HEK293 (cell line): ENCODE measurements at regions not wholly inside any gene's neighbourhood (a gene's known extent, or its start where the extent isn't known, plus 50 kb on each side); places are given as distances from the start of the nearest gene placed in this dataset.

Source experiments
- CTCF ChIA-PET: fragments of 350-600 bp; formaldehyde crosslinking; extraction: SDS; loops from one replicate; lab custom pipeline; 2021; ENCODE audit warnings: antibody characterized with exemption; lab: Yijun Ruan, JAX
- POLR2A ChIA-PET: fragments of 300-600 bp; formaldehyde crosslinking; extraction: SDS; loops from one replicate; lab custom pipeline; 2020; ENCODE audit warnings: antibody characterized with exemption, inconsistent platforms; lab: Yijun Ruan, JAX
- H3K27ac ChIP-seq: fragments of 200-500 bp; sonication (Bioruptor generic); 2 replicates; pipeline ENCODE4 v1.5.1; 2014; ENCODE audit warnings: low read depth, low read length, control low read depth, inconsistent platforms; ENCODE audit errors: extremely low read depth
- H3K36me3 ChIP-seq, 2 experiments: fragments of 200-500 bp in 1 of 2; sonication (Bioruptor generic) in 1 of 2; 1 replicate in 1 of 2; 2 replicates in 1 of 2; pipeline ENCODE4 v1.5.1; 2014 to 2017; ENCODE audit warnings: inconsistent platforms in 2 of 2, low read length in 2 of 2; ENCODE audit not compliant: control insufficient read depth in 2 of 2, insufficient read depth in 1 of 2
- H3K4me1 ChIP-seq: fragments of 200-500 bp; sonication (Bioruptor generic); 2 replicates; pipeline ENCODE4 v1.5.1; 2014; ENCODE audit warnings: mild to moderate bottlenecking, low read length, inconsistent platforms; ENCODE audit not compliant: control insufficient read depth, insufficient read depth
- H3K4me3 ChIP-seq: 2 replicates; pipeline ENCODE4 v1.5.1; 2011; ENCODE audit warnings: low read depth, mild to moderate bottlenecking, control low read depth, low read length, moderate library complexity
- H3K9me3 ChIP-seq: fragments of 200-500 bp; sonication (Bioruptor generic); 2 replicates; pipeline ENCODE4 v1.5.1; 2014; ENCODE audit warnings: low read depth, low read length, inconsistent platforms; ENCODE audit not compliant: control insufficient read depth, insufficient read depth
- KLF10 ChIP-seq: fragments of 450-650 bp; IDR thresholded peaks from 2 replicates; pipeline ENCODE4 v1.5.1; 2018; ENCODE audit warnings: missing biosample characterization, mild to moderate bottlenecking, missing genetic modification characterization
- REPIN1 ChIP-seq: fragments of 450-650 bp; formaldehyde crosslinking; IDR thresholded peaks from 2 replicates; pipeline ENCODE4 v1.5.1; 2017; ENCODE audit warnings: missing biosample characterization, missing genetic modification characterization, low read depth
- SP2 ChIP-seq: fragments of 450-650 bp; formaldehyde crosslinking; IDR thresholded peaks from 2 replicates; pipeline ENCODE4 v1.5.1; 2016; ENCODE audit warnings: missing biosample characterization, missing genetic modification characterization
- ZFHX2 ChIP-seq: fragments of 450-650 bp; formaldehyde crosslinking; conservative IDR thresholded peaks from 2 replicates; pipeline ENCODE4 v1.5.1; 2016; ENCODE audit warnings: missing biosample characterization, missing genetic modification characterization
- ZNF146 ChIP-seq: fragments of 450-650 bp; formaldehyde crosslinking; IDR thresholded peaks from 2 replicates; pipeline ENCODE4 v1.5.1; 2016; ENCODE audit warnings: missing biosample characterization, missing genetic modification characterization
- ZNF202 ChIP-seq: fragments of 450-650 bp; formaldehyde crosslinking; IDR thresholded peaks from 2 replicates; pipeline ENCODE4 v1.5.1; 2016; ENCODE audit warnings: missing biosample characterization, missing genetic modification characterization, borderline replicate concordance
- ZNF354C ChIP-seq: fragments of 450-650 bp; formaldehyde crosslinking; IDR thresholded peaks from 2 replicates; pipeline ENCODE4 v1.5.1; 2016; ENCODE audit warnings: missing biosample characterization, missing genetic modification characterization, low read depth, borderline replicate concordance
- ZNF423 ChIP-seq: fragments of 450-650 bp; formaldehyde crosslinking; IDR thresholded peaks from 2 replicates; pipeline ENCODE4 v1.5.1; 2016; ENCODE audit warnings: missing biosample characterization, missing genetic modification characterization
- ZNF530 ChIP-seq: fragments of 450-650 bp; formaldehyde crosslinking; IDR thresholded peaks from 2 replicates; pipeline ENCODE4 v1.5.1; 2016; ENCODE audit warnings: low read depth, missing biosample characterization, missing genetic modification characterization
- ZNF600 ChIP-seq: fragments of 450-650 bp; formaldehyde crosslinking; IDR thresholded peaks from 2 replicates; pipeline ENCODE4 v1.5.1; 2016; ENCODE audit warnings: missing biosample characterization, missing genetic modification characterization
- ZNF747 ChIP-seq: fragments of 450-650 bp; formaldehyde crosslinking; IDR thresholded peaks from 2 replicates; pipeline ENCODE4 v1.5.1; 2016; ENCODE audit warnings: missing biosample characterization, missing genetic modification characterization
- ZNF76 ChIP-seq: fragments of 450-650 bp; formaldehyde crosslinking; IDR thresholded peaks from 2 replicates; pipeline ENCODE4; 2016; ENCODE audit warnings: low read depth, missing biosample characterization, missing genetic modification characterization, borderline replicate concordance
- TF ChIP-seq, protein P1 (sequence below): fragments of 450-650 bp; formaldehyde crosslinking; IDR thresholded peaks from 2 replicates; pipeline ENCODE4 v1.5.1; 2016; ENCODE audit warnings: missing biosample characterization, missing genetic modification characterization
- TF ChIP-seq, protein P2 (sequence below): fragments of 450-650 bp; formaldehyde crosslinking; optimal IDR thresholded peaks from 2 replicates; pipeline ENCODE3; 2016; ENCODE audit warnings: missing biosample characterization, mild to moderate bottlenecking, missing genetic modification characterization
- TF ChIP-seq, protein P3 (sequence below): fragments of 450-650 bp; formaldehyde crosslinking; IDR thresholded peaks from 2 replicates; pipeline ENCODE4 v1.5.1; 2016; ENCODE audit warnings: missing biosample characterization, missing genetic modification characterization
- TF ChIP-seq, protein P4 (sequence below): fragments of 450-650 bp; formaldehyde crosslinking; IDR thresholded peaks from 2 replicates; pipeline ENCODE4 v1.5.1; 2016; ENCODE audit warnings: missing biosample characterization, missing genetic modification characterization
- TF ChIP-seq, protein P5 (sequence below): fragments of 450-650 bp; formaldehyde crosslinking; IDR thresholded peaks from 2 replicates; pipeline ENCODE4 v1.5.1; 2017; ENCODE audit warnings: missing biosample characterization, missing genetic modification characterization

DNA sequence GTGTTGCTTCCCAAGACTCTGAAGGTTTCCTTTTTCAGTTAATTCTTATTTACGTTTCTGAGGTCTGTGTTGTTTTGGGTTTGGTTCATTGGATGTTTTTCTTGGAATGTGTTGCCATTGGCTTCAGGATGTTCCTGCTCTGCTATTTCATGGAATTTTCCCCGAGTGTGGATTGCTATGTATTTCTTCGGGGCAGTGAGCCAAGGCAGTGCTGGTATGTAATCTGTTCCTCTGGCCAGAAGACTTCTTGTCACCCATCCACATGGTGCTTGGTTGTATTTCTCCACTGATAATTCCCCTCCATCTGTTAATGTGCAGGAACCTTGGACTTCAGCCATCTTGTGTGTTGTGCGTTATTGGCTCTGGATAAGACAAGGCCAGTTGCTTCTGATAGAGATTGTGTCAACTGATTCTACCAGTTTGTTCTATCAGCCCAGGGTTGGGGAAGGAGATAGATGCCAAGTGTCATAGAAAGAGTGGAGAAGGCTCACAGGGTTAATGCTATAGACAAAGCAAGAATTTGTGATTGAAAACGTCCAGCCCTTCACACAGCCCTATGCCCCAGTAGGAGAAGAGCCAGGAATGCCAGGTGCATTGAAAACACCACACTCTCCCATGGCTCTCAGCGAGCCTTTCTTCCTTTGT lies 505.2 kb downstream of the PLPP3 start:
- CTCF ChIA-PET, result no interaction called here
- no peak overlapping the region for H3K4me3 ChIP-seq
- no peaks in the 10 kb centered on the region for H3K9me3 ChIP-seq
- H3K4me1 ChIP-seq, result no peaks in the 10 kb centered on the region
- POLR2A ChIA-PET, result no interaction called here
- no peaks in the 10 kb centered on the region for H3K36me3 ChIP-seq
- H3K27ac ChIP-seq, result no peak overlapping the region
- TF ChIP-seq ZNF146, result no peak
- no peak for TF ChIP-seq SP2
- TF ChIP-seq, protein P1, sequence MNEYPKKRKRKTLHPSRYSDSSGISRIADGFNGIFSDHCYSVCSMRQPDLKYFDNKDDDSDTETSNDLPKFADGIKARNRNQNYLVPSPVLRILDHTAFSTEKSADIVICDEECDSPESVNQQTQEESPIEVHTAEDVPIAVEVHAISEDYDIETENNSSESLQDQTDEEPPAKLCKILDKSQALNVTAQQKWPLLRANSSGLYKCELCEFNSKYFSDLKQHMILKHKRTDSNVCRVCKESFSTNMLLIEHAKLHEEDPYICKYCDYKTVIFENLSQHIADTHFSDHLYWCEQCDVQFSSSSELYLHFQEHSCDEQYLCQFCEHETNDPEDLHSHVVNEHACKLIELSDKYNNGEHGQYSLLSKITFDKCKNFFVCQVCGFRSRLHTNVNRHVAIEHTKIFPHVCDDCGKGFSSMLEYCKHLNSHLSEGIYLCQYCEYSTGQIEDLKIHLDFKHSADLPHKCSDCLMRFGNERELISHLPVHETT (tag by site-specific recombination), result no peak
- TF ChIP-seq, protein P2, sequence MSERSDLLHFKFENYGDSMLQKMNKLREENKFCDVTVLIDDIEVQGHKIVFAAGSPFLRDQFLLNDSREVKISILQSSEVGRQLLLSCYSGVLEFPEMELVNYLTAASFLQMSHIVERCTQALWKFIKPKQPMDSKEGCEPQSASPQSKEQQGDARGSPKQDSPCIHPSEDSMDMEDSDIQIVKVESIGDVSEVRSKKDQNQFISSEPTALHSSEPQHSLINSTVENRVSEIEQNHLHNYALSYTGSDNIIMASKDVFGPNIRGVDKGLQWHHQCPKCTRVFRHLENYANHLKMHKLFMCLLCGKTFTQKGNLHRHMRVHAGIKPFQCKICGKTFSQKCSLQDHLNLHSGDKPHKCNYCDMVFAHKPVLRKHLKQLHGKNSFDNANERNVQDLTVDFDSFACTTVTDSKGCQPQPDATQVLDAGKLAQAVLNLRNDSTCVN, result no peak
- no peak for TF ChIP-seq ZNF76 (tag by site-specific recombination)
- no peak for TF ChIP-seq KLF10 (tag by site-specific recombination)
- no peak for TF ChIP-seq ZNF600 (tag by site-specific recombination)

DNA sequence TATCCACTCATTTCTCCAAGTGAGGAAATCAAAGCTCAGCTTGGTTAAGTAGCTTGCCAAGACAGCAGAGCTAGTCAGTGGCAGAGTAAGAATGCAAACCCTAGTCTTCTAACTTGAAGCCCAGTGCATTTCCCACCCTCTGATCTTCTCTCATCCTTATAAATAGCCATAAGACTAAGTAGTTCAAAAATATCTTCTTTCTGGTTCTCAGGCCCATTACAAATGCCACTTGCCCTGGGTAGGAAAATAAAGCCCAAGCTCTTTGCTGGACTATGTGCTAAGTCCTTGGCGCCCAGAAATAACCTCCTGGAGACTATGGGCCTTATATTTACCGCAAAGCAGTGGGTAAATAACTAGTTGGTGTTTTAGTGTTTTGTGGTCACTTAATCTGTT lies 505.8 kb downstream of the PLPP3 start:
- no peak overlapping the region for H3K27ac ChIP-seq
- TF ChIP-seq ZNF423 (tag by site-specific recombination) (no peak), ZFHX2 (tag by site-specific recombination) (no peak), ZNF202 (tag by site-specific recombination) (no peak), ZNF747 (tag by site-specific recombination) (no peak), ZNF354C (tag by site-specific recombination) (no peak), ZNF530 (tag by site-specific recombination) (no peak), REPIN1 (tag by site-specific recombination) (no peak)
- TF ChIP-seq, protein P3, sequence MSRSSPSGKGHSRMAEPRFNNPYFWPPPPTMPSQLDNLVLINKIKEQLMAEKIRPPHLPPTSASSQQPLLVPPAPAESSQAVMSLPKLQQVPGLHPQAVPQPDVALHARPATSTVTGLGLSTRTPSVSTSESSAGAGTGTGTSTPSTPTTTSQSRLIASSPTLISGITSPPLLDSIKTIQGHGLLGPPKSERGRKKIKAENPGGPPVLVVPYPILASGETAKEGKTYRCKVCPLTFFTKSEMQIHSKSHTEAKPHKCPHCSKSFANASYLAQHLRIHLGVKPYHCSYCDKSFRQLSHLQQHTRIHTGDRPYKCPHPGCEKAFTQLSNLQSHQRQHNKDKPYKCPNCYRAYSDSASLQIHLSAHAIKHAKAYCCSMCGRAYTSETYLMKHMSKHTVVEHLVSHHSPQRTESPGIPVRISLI (tag by site-specific recombination), result no peak
- TF ChIP-seq, protein P4, sequence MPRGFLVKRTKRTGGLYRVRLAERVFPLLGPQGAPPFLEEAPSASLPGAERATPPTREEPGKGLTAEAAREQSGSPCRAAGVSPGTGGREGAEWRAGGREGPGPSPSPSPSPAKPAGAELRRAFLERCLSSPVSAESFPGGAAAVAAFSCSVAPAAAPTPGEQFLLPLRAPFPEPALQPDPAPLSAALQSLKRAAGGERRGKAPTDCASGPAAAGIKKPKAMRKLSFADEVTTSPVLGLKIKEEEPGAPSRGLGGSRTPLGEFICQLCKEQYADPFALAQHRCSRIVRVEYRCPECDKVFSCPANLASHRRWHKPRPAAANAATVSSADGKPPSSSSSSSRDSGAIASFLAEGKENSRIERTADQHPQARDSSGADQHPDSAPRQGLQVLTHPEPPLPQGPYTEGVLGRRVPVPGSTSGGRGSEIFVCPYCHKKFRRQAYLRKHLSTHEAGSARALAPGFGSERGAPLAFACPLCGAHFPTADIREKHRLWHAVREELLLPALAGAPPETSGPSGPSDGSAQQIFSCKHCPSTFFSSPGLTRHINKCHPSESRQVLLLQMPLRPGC, result no peak
- TF ChIP-seq, protein P5, sequence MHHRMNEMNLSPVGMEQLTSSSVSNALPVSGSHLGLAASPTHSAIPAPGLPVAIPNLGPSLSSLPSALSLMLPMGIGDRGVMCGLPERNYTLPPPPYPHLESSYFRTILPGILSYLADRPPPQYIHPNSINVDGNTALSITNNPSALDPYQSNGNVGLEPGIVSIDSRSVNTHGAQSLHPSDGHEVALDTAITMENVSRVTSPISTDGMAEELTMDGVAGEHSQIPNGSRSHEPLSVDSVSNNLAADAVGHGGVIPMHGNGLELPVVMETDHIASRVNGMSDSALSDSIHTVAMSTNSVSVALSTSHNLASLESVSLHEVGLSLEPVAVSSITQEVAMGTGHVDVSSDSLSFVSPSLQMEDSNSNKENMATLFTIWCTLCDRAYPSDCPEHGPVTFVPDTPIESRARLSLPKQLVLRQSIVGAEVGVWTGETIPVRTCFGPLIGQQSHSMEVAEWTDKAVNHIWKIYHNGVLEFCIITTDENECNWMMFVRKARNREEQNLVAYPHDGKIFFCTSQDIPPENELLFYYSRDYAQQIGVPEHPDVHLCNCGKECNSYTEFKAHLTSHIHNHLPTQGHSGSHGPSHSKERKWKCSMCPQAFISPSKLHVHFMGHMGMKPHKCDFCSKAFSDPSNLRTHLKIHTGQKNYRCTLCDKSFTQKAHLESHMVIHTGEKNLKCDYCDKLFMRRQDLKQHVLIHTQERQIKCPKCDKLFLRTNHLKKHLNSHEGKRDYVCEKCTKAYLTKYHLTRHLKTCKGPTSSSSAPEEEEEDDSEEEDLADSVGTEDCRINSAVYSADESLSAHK (tag by site-specific recombination), result no peak
- TF ChIP-seq, all 188 proteins: peak for 0
- CTCF ChIA-PET, result no interaction called here
- no peak overlapping the region for H3K4me3 ChIP-seq
- POLR2A ChIA-PET, result no interaction called here
- H3K36me3 ChIP-seq, result no peaks in the 10 kb centered on the region
- H3K4me1 ChIP-seq, result no peaks in the 10 kb centered on the region
- no peaks in the 10 kb centered on the region for H3K9me3 ChIP-seq
